ENCODE measurements at regions not wholly inside any gene's neighbourhood (a gene's known extent, or its start where the extent isn't known, plus 50 kb on each side); places are given as distances from the start of the nearest gene placed in this dataset.

DNA sequence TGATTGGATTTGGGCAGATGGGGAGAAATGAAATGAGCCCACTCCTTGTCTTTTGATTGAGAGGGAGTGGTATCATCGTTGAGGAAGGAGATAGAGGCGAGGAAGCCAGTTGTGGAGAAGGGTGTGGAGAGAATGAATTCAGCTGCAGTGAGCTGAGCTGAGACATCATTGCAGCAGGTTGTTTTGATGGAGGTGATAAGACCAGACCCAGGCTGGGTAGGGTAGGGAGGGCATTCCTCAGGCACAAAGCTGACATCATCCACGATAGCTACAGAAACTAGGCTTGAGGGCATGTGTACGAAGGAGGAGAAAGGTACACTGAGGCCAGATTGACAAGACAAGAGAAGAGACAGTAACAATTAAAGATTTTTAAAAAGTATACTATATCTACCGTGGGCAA is 1500.9 kb upstream of the SLC10A2 start:
- no peak for TF ChIP-seq JUNB (IDR thresholded peaks at IDR 0.05; ENCODE audit: unreplicated experiment)
- TF ChIP-seq, protein P1, sequence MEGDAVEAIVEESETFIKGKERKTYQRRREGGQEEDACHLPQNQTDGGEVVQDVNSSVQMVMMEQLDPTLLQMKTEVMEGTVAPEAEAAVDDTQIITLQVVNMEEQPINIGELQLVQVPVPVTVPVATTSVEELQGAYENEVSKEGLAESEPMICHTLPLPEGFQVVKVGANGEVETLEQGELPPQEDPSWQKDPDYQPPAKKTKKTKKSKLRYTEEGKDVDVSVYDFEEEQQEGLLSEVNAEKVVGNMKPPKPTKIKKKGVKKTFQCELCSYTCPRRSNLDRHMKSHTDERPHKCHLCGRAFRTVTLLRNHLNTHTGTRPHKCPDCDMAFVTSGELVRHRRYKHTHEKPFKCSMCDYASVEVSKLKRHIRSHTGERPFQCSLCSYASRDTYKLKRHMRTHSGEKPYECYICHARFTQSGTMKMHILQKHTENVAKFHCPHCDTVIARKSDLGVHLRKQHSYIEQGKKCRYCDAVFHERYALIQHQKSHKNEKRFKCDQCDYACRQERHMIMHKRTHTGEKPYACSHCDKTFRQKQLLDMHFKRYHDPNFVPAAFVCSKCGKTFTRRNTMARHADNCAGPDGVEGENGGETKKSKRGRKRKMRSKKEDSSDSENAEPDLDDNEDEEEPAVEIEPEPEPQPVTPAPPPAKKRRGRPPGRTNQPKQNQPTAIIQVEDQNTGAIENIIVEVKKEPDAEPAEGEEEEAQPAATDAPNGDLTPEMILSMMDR (conservative IDR thresholded peaks at IDR 0.05; ENCODE audit: low read depth in 2 of 2) = no peak
- no peak for TF ChIP-seq EZH2 (IDR thresholded peaks at IDR 0.05; ENCODE audit: low read depth, unreplicated experiment)
- TF ChIP-seq REST (IDR thresholded peaks at IDR 0.05; ENCODE audit: unreplicated experiment) = no peak
- TF ChIP-seq ETS1 (IDR thresholded peaks at IDR 0.05) = no peak
- no peak for TF ChIP-seq NANOG (IDR thresholded peaks at IDR 0.05; ENCODE audit: borderline replicate concordance)
- TF ChIP-seq POLR2AphosphoS5 (IDR thresholded peaks at IDR 0.05; ENCODE audit: low read depth) = no peak
- TF ChIP-seq STAT1 (IDR thresholded peaks at IDR 0.05; ENCODE audit: unreplicated experiment) = no peak
- TF ChIP-seq EZH2phosphoT487 (IDR thresholded peaks at IDR 0.05; ENCODE audit: unreplicated experiment) = no peak
- TF ChIP-seq CREB1 (CRISPR knock-in tag; IDR thresholded peaks at IDR 0.05; ENCODE audit: low read depth) = no peak
- TF ChIP-seq ZNF114 (CRISPR knock-in tag; IDR thresholded peaks at IDR 0.05) = no peak
- TF ChIP-seq ZNF331 (CRISPR knock-in tag; IDR thresholded peaks at IDR 0.05; ENCODE audit: low read depth) = no peak

All from GM23338 (cell line).